Bronchial epithelial cell (primary cell): ENCODE measurements at regions not wholly inside any gene's neighbourhood (a gene's known extent, or its start where the extent isn't known, plus 50 kb on each side); places are given as distances from the start of the nearest gene placed in this dataset.

Experiments used
- DNase-seq: peaks from one replicate; pipeline ENCODE4 v3.0.0-alpha.2; 2010; ENCODE audit warnings: low read depth
- FAIRE-seq: peaks from 2 replicates; lab custom pipeline; 2011; peaks lifted over from hg19 to GRCh38; lab: Jason Lieb, UNC
- H3K27me3 ChIP-seq: 2 replicates; pipeline ENCODE4 v1.5.1; 2011; ENCODE audit warnings: low read length; ENCODE audit not compliant: control insufficient read depth, insufficient read depth
- H3K36me3 ChIP-seq: 2 replicates; pipeline ENCODE4 v1.5.1; 2011; ENCODE audit warnings: low read length; ENCODE audit not compliant: control insufficient read depth, insufficient read depth
- H3K4me3 ChIP-seq: 2 replicates; pipeline ENCODE4 v1.5.1; 2011; ENCODE audit warnings: mild to moderate bottlenecking, low read depth, low read length, control low read depth
- TF ChIP-seq, protein P1 (sequence below): IDR thresholded peaks from 2 replicates; pipeline ENCODE4 v1.5.1; 2011; ENCODE audit warnings: mild to moderate bottlenecking, moderate library complexity, low read length, control low read depth, inconsistent platforms; ENCODE audit not compliant: insufficient read depth, severe bottlenecking

DNA sequence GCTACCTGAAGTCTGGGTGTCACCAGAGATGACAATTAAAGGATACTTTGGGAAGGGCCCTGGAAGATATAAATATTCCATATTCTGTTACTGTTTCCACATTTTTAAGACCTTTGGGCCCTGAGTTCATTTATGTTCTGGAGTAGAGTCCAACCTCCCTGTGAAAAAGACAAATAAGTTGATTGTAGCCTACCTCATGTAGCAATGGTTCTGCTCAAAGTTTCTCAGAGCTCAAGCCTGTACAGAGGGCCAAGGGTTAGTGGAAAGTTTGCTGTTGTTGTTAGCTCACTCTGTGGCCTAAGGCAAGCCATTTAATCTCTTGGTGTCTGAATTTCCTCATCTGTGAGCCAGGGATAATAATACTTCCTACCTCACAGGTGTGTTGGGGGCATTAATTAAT, 284.7 kb upstream of the DDHD1 start:
- no peaks in the 10 kb centered on the region for H3K27me3 ChIP-seq
- FAIRE-seq (no peak), DNase-seq (no peak)
- TF ChIP-seq, protein P1, sequence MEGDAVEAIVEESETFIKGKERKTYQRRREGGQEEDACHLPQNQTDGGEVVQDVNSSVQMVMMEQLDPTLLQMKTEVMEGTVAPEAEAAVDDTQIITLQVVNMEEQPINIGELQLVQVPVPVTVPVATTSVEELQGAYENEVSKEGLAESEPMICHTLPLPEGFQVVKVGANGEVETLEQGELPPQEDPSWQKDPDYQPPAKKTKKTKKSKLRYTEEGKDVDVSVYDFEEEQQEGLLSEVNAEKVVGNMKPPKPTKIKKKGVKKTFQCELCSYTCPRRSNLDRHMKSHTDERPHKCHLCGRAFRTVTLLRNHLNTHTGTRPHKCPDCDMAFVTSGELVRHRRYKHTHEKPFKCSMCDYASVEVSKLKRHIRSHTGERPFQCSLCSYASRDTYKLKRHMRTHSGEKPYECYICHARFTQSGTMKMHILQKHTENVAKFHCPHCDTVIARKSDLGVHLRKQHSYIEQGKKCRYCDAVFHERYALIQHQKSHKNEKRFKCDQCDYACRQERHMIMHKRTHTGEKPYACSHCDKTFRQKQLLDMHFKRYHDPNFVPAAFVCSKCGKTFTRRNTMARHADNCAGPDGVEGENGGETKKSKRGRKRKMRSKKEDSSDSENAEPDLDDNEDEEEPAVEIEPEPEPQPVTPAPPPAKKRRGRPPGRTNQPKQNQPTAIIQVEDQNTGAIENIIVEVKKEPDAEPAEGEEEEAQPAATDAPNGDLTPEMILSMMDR = no peak
- H3K36me3 ChIP-seq = no peaks in the 10 kb centered on the region
- H3K4me3 ChIP-seq = no peak overlapping the region

DNA sequence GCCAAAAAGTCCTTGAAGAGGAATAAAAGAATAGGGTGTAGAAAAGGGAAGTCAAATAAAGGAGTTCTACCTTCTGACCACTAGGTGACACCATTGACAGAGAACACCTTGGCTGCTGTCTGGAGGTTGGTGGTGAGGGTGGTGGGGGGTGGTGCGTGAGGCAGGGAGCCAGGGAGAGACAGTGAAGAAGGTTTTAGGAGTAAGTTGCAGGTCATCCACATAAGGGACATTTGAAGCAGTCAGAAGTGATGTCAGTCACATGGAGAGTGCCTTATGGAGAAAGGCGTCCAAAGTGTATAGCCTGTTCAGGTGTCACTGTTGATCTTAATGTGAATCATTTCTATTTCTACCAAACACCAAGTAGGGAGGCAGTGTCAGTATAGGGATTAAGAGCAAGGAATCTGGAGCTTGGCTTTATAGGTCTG, 279.3 kb upstream of the DDHD1 start:
- TF ChIP-seq, protein P1 = peak; percentile 80
- Histone ChIP-seq H3K36me3 (no peaks in the 10 kb centered on the region), H3K4me3 (no peak overlapping the region), H3K27me3 (no peaks in the 10 kb centered on the region)
- peak; percentile 32 for FAIRE-seq
- peak; percentile 57 for DNase-seq

DNA sequence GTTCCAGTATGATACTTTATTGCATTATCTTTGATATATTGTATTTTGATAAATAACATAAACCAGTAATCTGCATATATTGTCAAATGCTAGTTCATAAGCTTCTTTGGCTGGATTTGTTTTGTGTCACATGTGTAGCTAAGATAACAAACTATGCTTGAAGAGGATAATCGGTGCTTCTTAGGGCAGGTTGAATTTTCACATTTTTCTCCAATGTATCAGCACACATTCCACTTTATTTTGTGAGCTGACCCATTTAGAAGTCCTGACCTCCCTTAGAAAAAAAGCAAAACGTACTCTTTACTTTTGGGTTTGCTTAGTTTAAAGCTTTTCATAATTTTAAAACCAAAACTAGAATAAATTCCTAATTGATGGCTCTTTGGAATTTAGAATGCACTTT, 277.7 kb upstream of the DDHD1 start:
- no peaks in the 10 kb centered on the region for H3K36me3 ChIP-seq
- H3K27me3 ChIP-seq = no peaks in the 10 kb centered on the region
- FAIRE-seq = no peak
- TF ChIP-seq, protein P1 = no peak
- no peak for DNase-seq
- no peak overlapping the region for H3K4me3 ChIP-seq

DNA sequence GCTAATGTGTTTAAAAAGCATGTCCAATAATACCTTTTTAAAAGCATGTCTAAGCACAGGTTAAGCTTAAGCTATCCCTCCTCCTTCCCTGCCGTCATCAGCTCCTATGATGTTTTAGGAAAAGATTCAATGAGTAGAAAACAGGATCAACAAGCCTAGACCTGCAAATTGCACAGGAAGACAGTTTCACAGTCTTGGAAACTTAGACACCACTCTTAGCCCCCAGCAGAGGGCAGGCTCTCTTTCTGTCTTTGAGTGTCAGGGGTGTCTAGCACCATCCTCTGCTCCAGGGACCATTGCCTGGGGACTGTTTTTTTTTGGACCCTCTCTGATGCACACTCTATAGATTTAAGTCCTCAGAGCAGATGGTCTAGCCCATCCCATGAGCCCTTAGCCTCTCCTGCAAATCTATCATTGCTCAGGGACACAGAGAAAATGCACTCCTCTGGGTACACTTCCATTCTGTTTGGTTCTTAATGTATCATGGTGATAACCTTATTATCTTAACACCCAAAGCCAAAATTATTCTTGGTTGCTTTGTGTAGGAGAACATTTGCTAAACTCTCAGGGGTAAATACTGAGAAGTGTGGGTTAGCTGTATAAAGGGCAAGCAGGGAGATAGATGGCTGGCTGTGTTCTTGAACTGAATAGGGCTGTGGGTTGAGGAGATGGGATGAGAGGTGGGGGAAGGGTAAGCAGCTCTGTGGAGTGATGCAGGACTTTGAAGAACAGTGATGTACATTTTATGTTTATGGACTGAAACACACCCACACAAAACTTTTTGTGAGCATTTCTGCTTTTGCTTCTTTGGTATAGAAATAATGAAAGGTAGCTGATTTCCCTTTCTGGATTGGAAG, 259.9 kb upstream of the DDHD1 start:
- DNase-seq (peak; percentile 85), FAIRE-seq (peak; percentile 72)
- TF ChIP-seq, protein P1 = peak; percentile 75
- Histone ChIP-seq H3K36me3 (no peaks in the 10 kb centered on the region), H3K4me3 (no peak overlapping the region), H3K27me3 (no peaks in the 10 kb centered on the region)

DNA sequence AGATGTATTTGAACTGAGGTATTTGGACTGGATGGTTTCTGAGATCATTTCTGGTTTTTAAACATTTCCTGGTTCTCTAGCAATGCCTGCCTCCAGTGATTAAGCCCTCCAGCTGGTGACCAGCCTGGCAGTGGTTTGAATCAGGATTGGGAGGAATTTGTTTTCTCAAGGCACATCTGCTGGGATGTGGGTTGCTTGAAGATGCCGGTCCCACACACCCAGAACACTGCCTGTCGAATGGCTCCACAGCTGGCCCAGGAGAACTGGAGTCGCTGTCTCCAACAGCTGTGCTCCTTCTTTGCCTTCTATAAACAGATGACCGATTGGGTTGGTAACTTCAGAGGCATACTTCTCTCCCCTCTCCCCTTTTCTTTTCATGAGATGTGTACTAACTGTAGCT, 258.0 kb upstream of the DDHD1 start:
- Histone ChIP-seq H3K27me3 (no peaks in the 10 kb centered on the region), H3K36me3 (no peaks in the 10 kb centered on the region), H3K4me3 (no peak overlapping the region)
- TF ChIP-seq, protein P1 = no peak
- DNase-seq (peak; percentile 14), FAIRE-seq (no peak)
